ENCODE measurements at regions not wholly inside any gene's neighbourhood (a gene's known extent, or its start where the extent isn't known, plus 50 kb on each side); places are given as distances from the start of the nearest gene placed in this dataset.

DNA sequence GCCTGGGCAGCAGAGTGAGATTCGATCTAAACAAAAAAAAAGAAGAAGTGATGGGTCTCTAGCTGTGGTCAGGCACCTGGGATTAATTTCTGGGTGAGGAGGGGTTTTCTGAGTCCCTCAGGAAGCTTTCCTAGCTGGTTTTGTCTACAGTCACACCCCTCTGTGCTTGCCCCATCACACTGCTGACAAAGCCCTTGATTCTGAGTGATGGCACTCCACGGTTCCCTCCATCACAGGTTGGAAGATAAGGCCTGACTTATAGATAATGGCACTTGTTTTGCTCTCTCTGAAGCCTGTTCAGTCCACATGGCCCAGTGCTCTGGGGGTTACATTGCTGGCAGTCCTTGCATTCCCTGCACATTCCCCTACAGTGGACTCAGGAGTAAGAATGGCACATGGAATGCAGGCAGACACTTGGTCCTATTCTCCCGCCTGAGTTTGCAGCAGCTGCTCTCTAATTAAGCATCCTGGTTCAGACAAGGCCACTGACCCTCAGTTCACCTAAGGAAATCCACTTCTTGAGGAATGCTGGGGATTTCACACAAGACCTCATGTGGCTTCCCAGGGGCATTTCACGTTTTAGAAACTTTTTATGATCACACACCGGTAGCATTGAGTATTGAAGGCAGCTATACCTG is 81.0 kb upstream of the NMNAT3 start:
- DNase-seq (ENCODE audit: low spot score) (no peak), ATAC-seq (peak; percentile 34; the same call in 2 of the 3 replicates), FAIRE-seq (no peak)
- Histone ChIP-seq H3K36me3 (replicated peaks in 1 of 2; ENCODE audit: control insufficient read depth in 1 of 2, insufficient read depth in 2 of 2, low read length in 2 of 2) (no peaks in the 10 kb centered on the region), H3K27me3 (ENCODE audit: control insufficient read depth in 1 of 2, insufficient read depth in 2 of 2, low read length in 2 of 2) (peaks cover 0 to 3% of the 10 kb centered on the region in 2 experiments; a peak in 1 of 5 replicates), H4K20me1 (ENCODE audit: insufficient read depth, low read length) (no peaks in the 10 kb centered on the region), H3K9me3 (ENCODE audit: low read length) (no peaks in the 10 kb centered on the region), H3K79me2 (ENCODE audit: insufficient read depth, low read length) (no peaks in the 10 kb centered on the region), H3K27ac (ENCODE audit: extremely low read length, insufficient read depth, low read length) (no peak overlapping the region), H3K4me1 (ENCODE audit: insufficient read depth, low read length) (no peaks in the 10 kb centered on the region), H3K9ac (ENCODE audit: insufficient read depth, low read depth, low read length) (no peak overlapping the region), H3K4me2 (ENCODE audit: low read depth, low read length) (no peak overlapping the region), H2AFZ (ENCODE audit: low read length) (no peak overlapping the region), H3K4me3 (replicated peaks in 1 of 3; ENCODE audit: insufficient read depth in 1 of 3, low read depth in 2 of 3, low read length in 3 of 3) (no peak overlapping the region)
- intact Hi-C loops (cut with micrococcal nuclease; ENCODE audit: unreplicated experiment) (no loop called here), in situ Hi-C loops (cut with HindIII; ENCODE audit: extremely low pct_ligation_motif_present, low pct_unique_long_range_greater_than_20kb) (no loop called here)
- whole genome bisulfite sequencing (ENCODE audit: low lambda C conversion rate): 14% methylated on average over 3 of the region's 5 CpGs
- no peak for TF ChIP-seq TMF1 (CRISPR knock-in tag; IDR thresholded peaks at IDR 0.05; ENCODE audit: low read depth)
- TF ChIP-seq NCOA2 (CRISPR knock-in tag; IDR thresholded peaks at IDR 0.05): no peak
- BruUV-seq (replicated peaks): no TSS peak
- ChIA-PET POLR2A (no interaction called here), CTCF (ENCODE audit: low intra/inter-chr PET ratio, low total read pairs) (no interaction called here)

DNA sequence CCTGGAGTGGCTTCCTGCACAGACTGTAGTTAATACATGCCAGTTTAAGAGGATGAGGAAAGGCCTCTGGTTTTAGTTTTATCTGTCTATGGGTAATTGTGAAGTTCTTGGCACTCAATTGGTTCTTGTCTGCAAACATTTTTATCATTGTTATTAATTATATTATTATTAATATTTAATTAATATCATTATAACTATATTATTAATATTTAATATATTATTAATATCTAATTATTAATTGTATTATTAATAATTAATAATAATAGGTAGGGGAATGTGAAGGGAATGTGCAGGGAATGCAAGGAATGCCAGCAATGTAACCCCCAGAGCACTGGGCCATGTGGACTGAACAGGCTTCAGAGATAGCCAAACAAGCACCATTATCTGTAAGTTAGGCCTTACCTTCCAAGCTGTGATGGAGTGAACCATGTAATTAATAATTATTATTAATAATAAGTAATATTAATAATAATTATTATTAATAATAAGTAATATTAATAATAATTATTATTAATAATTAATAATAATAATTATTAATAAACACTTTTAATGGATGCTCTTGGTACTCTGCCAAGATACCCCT is 79.8 kb upstream of the NMNAT3 start:
- intact Hi-C loops (cut with micrococcal nuclease; ENCODE audit: unreplicated experiment): no loop called here
- H3K27ac ChIP-seq (ENCODE audit: extremely low read length, insufficient read depth, low read length): no peak overlapping the region
- no TSS peak for BruUV-seq (replicated peaks)
- no peak for ATAC-seq
- DNase-seq (ENCODE audit: low spot score): no peak
- no peaks in the 10 kb centered on the region for H3K79me2 ChIP-seq (ENCODE audit: insufficient read depth, low read length)
- in situ Hi-C loops (cut with HindIII; ENCODE audit: extremely low pct_ligation_motif_present, low pct_unique_long_range_greater_than_20kb): no loop called here
- CTCF ChIA-PET (ENCODE audit: low intra/inter-chr PET ratio, low total read pairs): no interaction called here
- H3K9ac ChIP-seq (ENCODE audit: insufficient read depth, low read depth, low read length): no peak overlapping the region
- TF ChIP-seq ZNF556 (CRISPR knock-in tag; IDR thresholded peaks at IDR 0.05; ENCODE audit: borderline replicate concordance): no peak
- TF ChIP-seq ZNF235 (CRISPR knock-in tag; IDR thresholded peaks at IDR 0.05; ENCODE audit: borderline replicate concordance): no peak
- peak; percentile 27 for TF ChIP-seq TEAD3 (CRISPR knock-in tag; optimal IDR thresholded peaks at IDR 0.05; ENCODE audit: borderline replicate concordance)
- no peak for FAIRE-seq
- no peaks in the 10 kb centered on the region for H3K36me3 ChIP-seq (replicated peaks in 1 of 2; ENCODE audit: control insufficient read depth in 1 of 2, insufficient read depth in 2 of 2, low read length in 2 of 2)
- H3K27me3 ChIP-seq (ENCODE audit: control insufficient read depth in 1 of 2, insufficient read depth in 2 of 2, low read length in 2 of 2): peaks cover 0 to 3% of the 10 kb centered on the region in 2 experiments; a peak in 1 of 5 replicates
- no peak overlapping the region for H2AFZ ChIP-seq (ENCODE audit: low read length)
- H3K4me2 ChIP-seq (ENCODE audit: low read depth, low read length): no peak overlapping the region
- H3K9me3 ChIP-seq (ENCODE audit: low read length): no peaks in the 10 kb centered on the region
- POLR2A ChIA-PET: no interaction called here
- H3K4me1 ChIP-seq (ENCODE audit: insufficient read depth, low read length): no peaks in the 10 kb centered on the region
- no peak overlapping the region for H3K4me3 ChIP-seq (replicated peaks in 1 of 3; ENCODE audit: insufficient read depth in 1 of 3, low read depth in 2 of 3, low read length in 3 of 3)
- H4K20me1 ChIP-seq (ENCODE audit: insufficient read depth, low read length): no peaks in the 10 kb centered on the region
